CD4-positive, alpha-beta T cell treated with Interleukin-17A for 4 hours (primary cell): ENCODE measurements at regions not wholly inside any gene's neighbourhood (a gene's known extent, or its start where the extent isn't known, plus 50 kb on each side); places are given as distances from the start of the nearest gene placed in this dataset.
"Not testable (repeated sequence)": the region's sequence is repeated elsewhere in the genome, so short reads cannot be mapped to it uniquely, and the experiment has no call there.

Experiments
- DNase-seq: peaks from one replicate; pipeline ENCODE4 v3.0.0-alpha.2; 2020; ENCODE audit warnings: mixed read lengths

DNA sequence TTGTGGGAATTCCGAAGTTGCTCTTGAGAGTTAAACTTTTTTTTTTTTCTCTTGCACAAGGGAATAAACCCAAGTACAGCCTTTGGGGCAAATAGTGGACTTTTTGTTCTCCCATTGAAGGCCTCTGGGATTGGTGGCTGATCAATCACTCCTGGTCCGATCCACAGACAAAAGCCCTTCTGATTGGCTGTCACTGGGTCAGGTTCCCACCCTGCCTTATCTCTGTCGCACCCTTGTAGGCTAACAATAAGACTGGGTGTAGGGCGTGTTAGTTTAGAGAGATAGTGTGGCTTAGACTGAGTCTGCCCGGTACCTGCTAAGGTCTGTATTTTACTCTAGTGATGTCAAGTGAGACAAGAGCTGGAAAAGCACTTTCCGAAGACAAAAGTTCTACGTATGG, 380.8 kb downstream of the NDFIP2 start:
- no peak for DNase-seq

GRCh38 chr13:79860791-79861190, 379.8 kb downstream of the NDFIP2 start:
- DNase-seq: no peak

GRCh38 chr13:79859756-79860155, 378.8 kb downstream of the NDFIP2 start:
- no peak for DNase-seq

GRCh38 chr13:79853251-79853650, 372.3 kb downstream of the NDFIP2 start:
- no peak for DNase-seq

- DNase-seq: no peak
Measured at GRCh38 chr13:79851318-79851717, 370.4 kb downstream of the NDFIP2 start.

DNA sequence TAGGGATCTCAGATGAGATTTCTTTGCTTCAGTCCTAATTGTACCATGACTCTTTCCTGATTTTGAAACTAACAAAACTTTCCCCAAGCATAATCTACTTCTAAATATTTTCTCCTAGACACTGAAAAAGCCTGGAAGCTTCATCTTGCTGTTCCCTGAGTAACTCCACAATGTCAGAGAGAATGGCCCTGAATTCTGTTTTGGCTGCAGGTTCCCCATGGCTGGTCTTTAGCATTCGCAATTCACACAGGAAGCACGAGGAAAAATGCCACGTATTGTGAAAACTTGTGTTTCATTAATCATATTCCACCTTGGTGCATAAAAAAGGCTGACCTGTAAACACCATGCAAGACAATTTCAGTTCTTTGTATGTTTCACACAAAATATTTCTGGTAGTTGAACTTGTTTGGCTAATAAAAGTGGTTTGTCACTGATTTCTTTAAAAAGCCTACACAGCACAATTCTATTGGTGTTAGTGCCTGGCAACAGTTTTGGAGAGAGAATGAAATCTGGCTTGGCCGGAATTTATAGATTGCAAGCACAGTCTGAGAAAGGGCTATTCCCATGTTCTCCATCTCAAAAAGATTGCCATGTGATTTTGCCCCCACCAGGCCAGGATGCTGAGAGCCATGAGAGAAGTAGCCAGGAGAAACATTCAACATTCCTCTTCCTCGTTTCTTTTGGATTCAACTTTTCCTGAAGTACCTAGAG, 367.1 kb downstream of the NDFIP2 start:
- DNase-seq: no peak

- DNase-seq: no peak
Measured at GRCh38 chr13:79846386-79846785, 365.4 kb downstream of the NDFIP2 start.

DNA sequence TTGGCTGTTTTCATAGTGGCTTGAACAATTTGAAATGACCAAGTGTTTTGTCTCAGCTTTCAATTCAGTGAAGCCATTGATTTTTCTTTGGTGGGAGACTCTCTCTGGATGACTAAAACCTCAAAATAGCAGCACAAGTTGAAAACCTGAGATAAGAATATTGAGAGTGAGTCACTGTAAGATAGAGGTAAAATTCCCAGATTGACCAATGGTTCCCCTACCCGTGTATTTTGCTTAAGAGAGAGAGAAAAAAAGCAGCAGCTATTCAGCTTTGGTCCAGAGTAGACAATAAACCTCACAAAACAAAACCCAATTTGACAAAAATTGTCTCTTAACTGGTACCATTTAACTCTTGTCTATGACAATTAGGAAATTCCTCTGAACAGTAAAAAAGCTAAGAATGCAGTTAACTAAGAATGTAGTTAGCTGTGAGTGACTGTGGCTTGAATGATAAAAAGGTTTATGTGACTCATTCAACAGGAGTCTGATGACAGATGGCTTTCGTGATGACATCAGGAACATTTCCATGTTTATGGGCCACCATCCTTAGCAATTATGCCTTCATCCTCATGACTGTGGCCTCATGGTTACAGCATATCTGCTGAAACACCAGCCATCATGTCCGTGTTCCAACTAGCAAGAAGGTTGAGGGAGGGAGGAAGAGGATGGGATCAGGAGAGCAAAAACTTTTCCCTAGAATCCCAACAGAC, 356.9 kb downstream of the NDFIP2 start:
- no peak for DNase-seq

DNA sequence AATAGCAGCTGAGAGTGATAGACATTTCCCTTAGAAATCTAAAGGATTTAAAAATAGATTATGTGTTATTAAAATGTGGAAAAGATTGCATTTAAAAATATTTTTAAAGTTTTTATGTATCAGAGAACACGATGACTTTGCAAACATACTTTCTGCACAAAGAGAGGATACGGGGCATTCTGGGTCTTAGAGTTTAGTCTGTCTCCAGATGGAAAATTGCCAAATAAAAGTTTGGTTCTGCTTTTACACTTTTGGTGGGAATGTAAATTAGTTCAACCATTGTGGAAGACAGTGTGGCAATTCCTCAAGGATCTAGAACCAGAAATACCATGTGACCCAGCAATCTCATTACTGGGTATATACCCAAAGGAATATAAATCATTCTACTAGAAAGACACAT, 355.2 kb downstream of the NDFIP2 start:
- DNase-seq: not testable (repeated sequence)

GRCh38 chr13:79834876-79835275, 353.9 kb downstream of the NDFIP2 start:
- DNase-seq: no peak

- DNase-seq: no peak
Measured at GRCh38 chr13:79833991-79834390, 353.0 kb downstream of the NDFIP2 start.

DNA sequence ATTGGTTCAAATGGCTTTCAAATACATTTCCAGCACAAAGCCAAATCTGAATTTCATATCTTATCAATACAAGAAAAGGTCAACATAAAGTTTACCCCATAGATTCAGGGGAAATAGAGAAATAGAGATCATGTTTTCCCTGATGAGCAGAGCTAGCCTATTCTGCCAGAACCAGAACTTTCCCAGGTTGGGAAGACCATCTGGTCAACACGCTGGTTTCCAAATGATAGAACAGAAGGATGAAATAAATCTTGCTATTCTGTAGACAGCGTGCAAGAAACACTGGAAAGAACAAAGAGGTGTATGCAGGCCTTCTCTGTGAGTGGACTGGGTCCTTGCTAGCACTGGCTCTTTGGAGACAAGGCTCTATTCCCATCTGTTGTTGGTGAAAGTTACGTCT, 350.6 kb downstream of the NDFIP2 start:
- no peak for DNase-seq

- no peak for DNase-seq
Measured at GRCh38 chr13:79830945-79831344, 350.0 kb downstream of the NDFIP2 start.

DNA sequence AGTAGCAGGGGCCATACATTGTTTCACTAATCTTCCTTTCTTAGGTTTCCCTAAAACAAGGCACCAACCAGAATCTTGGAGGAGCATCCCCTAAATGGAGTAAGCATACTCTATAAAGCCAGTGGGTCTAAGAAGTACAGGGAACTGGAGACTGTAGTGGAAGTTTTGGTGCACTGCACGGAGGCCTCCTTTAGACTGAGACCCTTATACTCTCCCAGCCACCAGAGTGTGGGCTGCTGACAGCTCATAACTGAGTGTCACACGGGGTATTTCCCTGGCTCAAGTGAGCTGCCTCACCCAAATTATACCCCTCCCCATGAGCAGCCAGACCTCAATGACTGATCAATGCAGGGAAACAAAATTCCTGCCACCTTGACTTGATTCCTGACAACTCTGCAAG, 349.5 kb downstream of the NDFIP2 start:
- no peak for DNase-seq

DNA sequence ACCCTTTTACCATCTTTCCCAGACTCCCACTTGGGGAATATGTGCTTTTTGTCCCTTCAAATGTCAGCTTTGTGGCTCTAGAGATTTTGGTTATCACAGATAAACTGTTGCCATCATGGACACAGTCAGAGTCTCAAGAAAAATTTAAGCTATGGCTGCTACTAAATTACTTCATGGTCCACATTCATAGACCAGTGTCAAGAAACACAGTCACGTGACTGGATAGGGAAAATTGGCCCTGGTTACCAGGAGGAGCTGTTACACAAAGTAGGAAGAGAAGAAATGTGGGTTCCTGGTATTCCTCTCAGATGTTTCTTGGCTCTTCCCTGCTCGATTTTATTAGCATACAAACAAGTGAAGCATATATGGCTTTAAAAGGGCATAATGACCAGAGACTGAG, 348.9 kb downstream of the NDFIP2 start:
- DNase-seq: no peak

- DNase-seq: no peak
Measured at GRCh38 chr13:79825959-79826358, 345.0 kb downstream of the NDFIP2 start.

GRCh38 chr13:79815041-79815440, 334.1 kb downstream of the NDFIP2 start:
- no peak for DNase-seq

DNA sequence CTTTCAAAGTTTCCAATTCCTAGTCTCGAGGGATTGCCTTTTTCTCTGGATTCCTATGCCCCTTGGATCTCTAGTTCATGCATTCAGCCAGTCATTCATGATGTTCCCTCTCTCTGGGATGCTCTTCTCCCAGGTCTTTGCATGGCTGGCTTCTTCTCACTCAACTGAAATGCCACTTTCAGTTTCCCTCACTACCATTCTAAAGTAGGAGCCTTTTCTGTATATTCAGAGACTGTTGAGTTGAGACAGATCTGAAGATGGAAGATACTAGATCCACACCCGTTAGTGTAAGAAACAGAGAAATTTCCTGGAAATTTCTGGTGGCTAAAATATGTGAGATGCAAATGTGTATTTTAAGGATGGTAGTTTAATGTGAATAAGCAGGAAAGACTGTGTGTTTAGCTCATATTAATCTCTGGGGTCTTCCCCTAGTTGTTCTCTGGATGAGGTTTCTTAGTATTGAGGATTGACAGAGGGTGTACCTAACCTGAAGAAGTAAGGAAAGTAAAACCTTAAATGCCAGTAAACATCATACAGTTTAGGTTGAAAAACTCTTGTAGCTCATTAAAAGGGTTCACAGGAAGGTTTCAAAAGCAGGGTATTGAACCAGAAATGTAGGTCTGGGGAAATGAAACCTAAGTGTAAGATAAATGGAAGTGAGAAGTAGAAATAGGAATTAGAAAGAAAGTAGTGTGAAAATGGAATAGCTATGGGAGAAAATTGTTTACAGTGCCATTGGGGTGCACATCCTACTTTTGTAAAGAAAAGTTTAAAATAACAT, 331.3 kb downstream of the NDFIP2 start:
- no peak for DNase-seq

- no peak for DNase-seq
Measured at GRCh38 chr13:79811170-79811569, 330.2 kb downstream of the NDFIP2 start.

DNA sequence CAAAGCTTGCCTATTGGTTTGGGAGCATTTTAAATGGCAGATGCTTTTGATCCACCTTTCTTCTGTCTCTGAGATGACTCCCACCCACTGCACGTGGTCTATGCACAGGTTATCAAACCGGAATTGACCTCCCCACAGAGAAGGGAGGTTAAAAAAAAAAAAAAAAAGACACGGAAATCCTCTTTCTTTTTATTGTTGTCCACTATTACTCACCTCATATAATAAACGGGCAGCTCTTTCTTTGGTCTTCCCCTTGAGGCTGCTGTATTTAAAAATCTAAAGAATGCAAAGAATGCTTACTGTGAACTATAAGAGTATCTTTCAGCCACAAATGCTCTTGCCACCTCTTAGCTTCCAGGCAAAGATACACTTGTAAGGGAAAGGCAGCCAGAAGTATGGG, 329.7 kb downstream of the NDFIP2 start:
- no peak for DNase-seq

DNA sequence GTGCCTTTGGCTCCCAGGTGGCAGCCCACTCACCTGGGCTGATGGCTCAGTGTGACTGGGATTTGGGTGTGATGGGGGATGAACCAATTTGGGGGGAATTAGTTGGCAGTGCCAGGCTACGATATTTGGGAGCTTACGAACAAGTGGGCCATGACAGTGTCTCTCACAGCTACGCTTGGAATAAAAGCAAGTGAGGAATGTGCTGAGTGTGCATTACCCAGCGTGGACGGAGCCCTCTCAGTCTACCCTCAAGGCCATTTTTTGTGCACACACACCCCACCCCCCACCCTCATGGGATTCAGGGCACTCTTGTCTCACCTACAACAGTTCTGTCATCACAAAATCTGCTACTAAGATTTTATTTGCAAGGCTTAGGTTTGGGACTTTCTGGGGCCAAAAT, 329.1 kb downstream of the NDFIP2 start:
- DNase-seq: no peak

GRCh38 chr13:79808475-79808874, 327.5 kb downstream of the NDFIP2 start:
- DNase-seq: no peak

DNA sequence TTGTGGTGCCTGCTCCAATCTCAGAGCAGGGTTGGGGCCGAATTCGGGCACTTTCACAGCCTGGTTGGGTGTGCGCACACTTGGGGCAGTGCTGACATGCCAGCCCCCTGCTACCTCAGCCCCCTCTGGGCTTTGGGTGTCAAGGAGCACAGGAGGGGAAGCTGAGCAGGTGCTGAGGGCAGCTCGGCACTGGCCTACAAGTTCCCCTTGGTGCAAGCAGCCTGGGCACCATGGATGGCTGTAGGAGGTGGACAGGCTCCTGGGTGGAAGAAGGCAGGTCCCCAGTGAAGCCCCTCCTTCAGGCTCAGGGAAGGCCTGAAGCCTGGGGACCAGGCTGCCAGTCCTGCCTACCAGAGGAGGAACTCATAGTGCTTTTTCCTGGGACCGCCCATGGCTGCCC, 326.6 kb downstream of the NDFIP2 start:
- DNase-seq: no peak

GRCh38 chr13:79806821-79807220, 325.9 kb downstream of the NDFIP2 start:
- DNase-seq: no peak
